Neutrophil (primary cell): ENCODE measurements at regions not wholly inside any gene's neighbourhood (a gene's known extent, or its start where the extent isn't known, plus 50 kb on each side); places are given as distances from the start of the nearest gene placed in this dataset.
A peak's percentile ranks its signal among the peaks of the same experiment; 100 is the strongest.

Experiments used
- H3K27ac ChIP-seq: fragments of 200-600 bp; sonication (generic); 2 replicates; pipeline ENCODE4 v1.5.1; 2016; ENCODE audit warnings: mild to moderate bottlenecking, moderate library complexity
- H3K27me3 ChIP-seq: fragments of 200-600 bp; sonication (generic); 2 replicates; pipeline ENCODE4 v1.6.0; 2016; ENCODE audit warnings: mild to moderate bottlenecking
- H3K36me3 ChIP-seq: fragments of 200-600 bp; sonication (generic); 2 replicates; pipeline ENCODE4 v1.5.1; 2017
- H3K4me1 ChIP-seq, 2 experiments: fragments of 200-600 bp in 1 of 2; sonication (generic) in 1 of 2; 1 replicate in 1 of 2; 2 replicates in 1 of 2; pipeline versions ENCODE4 v1.5.1 to v1.6.1; 2013 to 2016; ENCODE audit warnings: low read depth in 1 of 2, low read length in 1 of 2, mild to moderate bottlenecking in 1 of 2, moderate library complexity in 1 of 2; ENCODE audit not compliant: control insufficient read depth in 1 of 2, insufficient read depth in 1 of 2
- H3K4me3 ChIP-seq, 2 experiments: fragments of 200-600 bp in 1 of 2; sonication (generic) in 1 of 2; 1 replicate in 1 of 2; 2 replicates in 1 of 2; pipeline ENCODE4 v1.5.1; 2013 to 2016; ENCODE audit warnings: low read depth in 1 of 2, low read length in 1 of 2, mild to moderate bottlenecking in 1 of 2, moderate library complexity in 1 of 2
- H3K9me3 ChIP-seq: fragments of 200-600 bp; sonication (generic); 2 replicates; pipeline ENCODE4 v1.5.1; 2016
- TF ChIP-seq, protein P1 (sequence below): fragments of 200-600 bp; sonication (generic); IDR thresholded peaks from 2 replicates; pipeline ENCODE4 v1.5.1; 2016; ENCODE audit warnings: antibody characterized with exemption

- H3K9me3 ChIP-seq, result no peaks in the 10 kb centered on the region
- no peak overlapping the region for H3K27ac ChIP-seq
- no peak overlapping the region for H3K4me3 ChIP-seq
- H3K4me1 ChIP-seq, result peaks cover 78% of the 10 kb centered on the region in 2 experiments
- H3K36me3 ChIP-seq, result no peaks in the 10 kb centered on the region
- H3K27me3 ChIP-seq, result no peaks in the 10 kb centered on the region
- TF ChIP-seq, protein P1, sequence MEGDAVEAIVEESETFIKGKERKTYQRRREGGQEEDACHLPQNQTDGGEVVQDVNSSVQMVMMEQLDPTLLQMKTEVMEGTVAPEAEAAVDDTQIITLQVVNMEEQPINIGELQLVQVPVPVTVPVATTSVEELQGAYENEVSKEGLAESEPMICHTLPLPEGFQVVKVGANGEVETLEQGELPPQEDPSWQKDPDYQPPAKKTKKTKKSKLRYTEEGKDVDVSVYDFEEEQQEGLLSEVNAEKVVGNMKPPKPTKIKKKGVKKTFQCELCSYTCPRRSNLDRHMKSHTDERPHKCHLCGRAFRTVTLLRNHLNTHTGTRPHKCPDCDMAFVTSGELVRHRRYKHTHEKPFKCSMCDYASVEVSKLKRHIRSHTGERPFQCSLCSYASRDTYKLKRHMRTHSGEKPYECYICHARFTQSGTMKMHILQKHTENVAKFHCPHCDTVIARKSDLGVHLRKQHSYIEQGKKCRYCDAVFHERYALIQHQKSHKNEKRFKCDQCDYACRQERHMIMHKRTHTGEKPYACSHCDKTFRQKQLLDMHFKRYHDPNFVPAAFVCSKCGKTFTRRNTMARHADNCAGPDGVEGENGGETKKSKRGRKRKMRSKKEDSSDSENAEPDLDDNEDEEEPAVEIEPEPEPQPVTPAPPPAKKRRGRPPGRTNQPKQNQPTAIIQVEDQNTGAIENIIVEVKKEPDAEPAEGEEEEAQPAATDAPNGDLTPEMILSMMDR, result no peak
These were observed 196.0 kb upstream of the EEA1 start for GRCh38 chr12:93125126-93125525.

GRCh38 chr12:93126069-93126474, 197.0 kb upstream of the EEA1 start:
- Histone ChIP-seq H3K4me1 (peaks cover 78% of the 10 kb centered on the region in 2 experiments), H3K36me3 (no peaks in the 10 kb centered on the region), H3K9me3 (no peaks in the 10 kb centered on the region), H3K27me3 (no peaks in the 10 kb centered on the region), H3K4me3 (no peak overlapping the region), H3K27ac (peak overlapping the region; percentile 77)
- TF ChIP-seq, protein P1, result no peak

DNA sequence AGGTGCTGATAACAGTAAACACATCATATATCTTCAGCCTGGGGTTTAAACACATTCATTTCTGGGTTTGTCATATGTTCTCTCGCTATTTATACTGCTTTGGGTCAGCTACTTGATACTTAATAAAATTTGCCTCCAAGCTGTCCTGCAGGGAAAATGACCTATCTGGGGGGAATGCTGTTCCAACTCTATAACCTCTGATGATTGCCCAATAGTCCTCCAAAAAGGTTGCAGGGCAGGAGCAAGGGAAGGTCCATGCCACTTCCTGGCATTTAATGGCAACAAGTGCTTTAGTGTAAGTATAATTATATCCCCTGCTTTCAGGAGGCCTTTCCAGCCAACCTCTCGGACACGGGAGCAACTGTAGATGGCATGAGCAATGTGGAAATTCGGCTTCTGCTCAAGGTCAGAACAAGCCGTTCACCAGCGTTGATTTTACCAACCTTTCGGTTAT, 198.0 kb upstream of the EEA1 start:
- Histone ChIP-seq H3K4me3 (peak overlapping the region in 1 of 2 experiments; percentile 29), H3K4me1 (peaks cover 71 to 72% of the 10 kb centered on the region in 2 experiments), H3K27me3 (no peaks in the 10 kb centered on the region), H3K36me3 (no peaks in the 10 kb centered on the region), H3K9me3 (no peaks in the 10 kb centered on the region), H3K27ac (peak overlapping the region; percentile 77)
- TF ChIP-seq, protein P1, result no peak

GRCh38 chr12:93127582-93128331, 198.7 kb upstream of the EEA1 start:
- Histone ChIP-seq H3K4me1 (peaks cover 66 to 71% of the 10 kb centered on the region in 2 experiments), H3K27ac (peak overlapping the region; percentile 77), H3K4me3 (peak overlapping the region; percentile 29 to 33), H3K9me3 (no peaks in the 10 kb centered on the region), H3K36me3 (no peaks in the 10 kb centered on the region), H3K27me3 (no peaks in the 10 kb centered on the region)
- TF ChIP-seq, protein P1, result peak; percentile 49

DNA sequence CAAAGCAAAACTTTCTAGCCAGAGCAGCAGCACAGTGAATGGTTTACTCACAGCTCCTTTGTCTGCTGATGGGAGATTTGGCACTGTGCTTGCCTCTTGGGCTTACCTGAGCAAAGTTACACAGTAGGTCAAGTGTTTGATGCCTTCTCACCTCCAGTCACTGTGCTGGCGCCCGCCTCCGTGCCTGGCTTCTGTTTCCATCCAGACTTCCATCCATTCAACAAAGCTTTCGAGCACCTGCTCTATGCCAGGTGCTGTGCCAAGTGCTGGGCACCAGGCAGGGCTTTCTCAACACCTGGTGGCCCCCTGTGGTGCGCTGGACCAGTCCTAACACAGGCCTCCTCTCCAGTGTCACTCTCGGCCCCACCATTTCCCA, 199.2 kb upstream of the EEA1 start:
- H3K4me3 ChIP-seq, result peak overlapping the region; percentile 29 to 33
- H3K4me1 ChIP-seq, result peaks cover 64 to 71% of the 10 kb centered on the region in 2 experiments
- H3K36me3 ChIP-seq, result no peaks in the 10 kb centered on the region
- H3K9me3 ChIP-seq, result no peaks in the 10 kb centered on the region
- no peaks in the 10 kb centered on the region for H3K27me3 ChIP-seq
- H3K27ac ChIP-seq, result peak overlapping the region; percentile 77
- TF ChIP-seq, protein P1, result no peak
